ENCODE measurements at regions not wholly inside any gene's neighbourhood (a gene's known extent, or its start where the extent isn't known, plus 50 kb on each side); places are given as distances from the start of the nearest gene placed in this dataset.

DNA sequence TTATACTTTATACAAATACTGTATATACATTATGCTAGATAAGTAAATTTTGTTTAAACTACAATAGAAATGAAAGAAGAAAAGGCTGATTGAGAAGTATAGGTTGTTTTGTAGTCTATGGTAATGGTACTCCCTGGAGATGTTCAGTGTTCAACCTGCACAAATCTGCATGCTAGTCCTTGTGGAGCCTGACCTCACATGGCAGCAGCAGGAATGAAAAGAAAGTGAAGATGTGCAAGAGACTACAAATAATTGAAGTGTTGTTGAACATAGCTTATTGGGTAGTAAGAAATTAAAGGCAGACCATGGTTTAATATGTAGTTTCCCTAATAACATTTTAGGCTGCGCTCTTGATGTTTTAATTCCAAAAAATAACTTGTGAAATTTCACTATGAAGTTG lies 201.2 kb downstream of the TGFB2 start (continued):
- no peak for TF ChIP-seq ZBTB40 (IDR thresholded peaks at IDR 0.05; ENCODE audit: borderline replicate concordance)

DNA sequence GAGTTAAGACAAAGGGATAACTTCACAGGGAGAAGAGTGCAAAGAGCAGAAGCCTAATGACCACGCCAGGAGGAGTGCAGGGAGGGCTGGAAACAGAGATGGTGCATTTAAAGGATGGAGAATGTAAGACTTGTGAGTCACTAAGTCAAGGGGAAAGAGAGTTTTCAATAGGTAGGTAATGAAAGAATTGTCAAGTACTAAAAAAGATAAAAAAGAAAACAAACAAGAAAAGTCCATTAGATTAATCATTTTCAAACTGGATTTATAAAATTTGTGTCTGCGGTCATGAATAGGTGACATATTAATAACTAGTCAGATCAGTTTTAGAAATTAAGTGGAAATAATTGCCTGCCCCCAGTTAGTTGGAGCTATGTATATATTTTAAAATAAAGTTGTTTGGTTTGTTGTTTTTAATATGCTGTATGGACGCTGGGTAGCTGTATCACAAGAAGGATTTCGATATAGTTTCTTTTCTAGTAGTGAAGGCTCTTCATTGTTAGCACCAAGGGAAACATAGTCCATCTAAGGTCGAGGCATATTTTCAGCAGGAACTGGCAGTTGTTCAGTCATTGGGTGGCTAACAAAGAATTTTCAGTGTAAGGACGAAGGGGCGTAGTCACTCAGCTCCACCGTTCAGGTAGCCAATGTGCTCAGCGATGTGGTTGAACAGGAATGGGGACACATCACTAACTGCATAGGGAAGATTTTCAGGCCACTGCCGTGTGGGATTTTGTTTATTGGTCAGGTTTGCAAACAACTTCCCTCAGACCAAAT lies 203.0 kb downstream of the TGFB2 start:
- ChIA-PET RAD21 (ENCODE audit: unreplicated experiment) (no interaction called here), POLR2A (interaction anchor here (0.6 kb wide), 1 partner anchor 42 kb away, joined by 7 read pairs; no protein-coding TSS in a partner anchor), SMC1A (ENCODE audit: uncharacterized antibody, unreplicated experiment) (no interaction called here), CTCF (no interaction called here)
- in situ Hi-C loops (cut with MboI) = no loop called here
- no peak overlapping the region for H2AFZ ChIP-seq (ENCODE audit: control insufficient read depth, low read depth, low read length)
- no TSS peak for BruUV-seq (replicated peaks)
- H4K20me1 ChIP-seq (ENCODE audit: control insufficient read depth, insufficient read depth) = no peaks in the 10 kb centered on the region
- no peak overlapping the region for H3K4me3 ChIP-seq
- no peak overlapping the region for H3K9ac ChIP-seq (ENCODE audit: control insufficient read depth, insufficient read depth, low read length)
- H3K27me3 ChIP-seq (replicated peaks in 1 of 2; ENCODE audit: control insufficient read depth in 2 of 2, insufficient read depth in 2 of 2, low read length in 1 of 2) = no peaks in the 10 kb centered on the region
- DNase-seq (ENCODE audit: low read depth, low spot score) (no peak), FAIRE-seq (no peak), ATAC-seq (no peak)
- intact Hi-C loops (cut with micrococcal nuclease; ENCODE audit: unreplicated experiment) = no loop called here
- TF ChIP-seq NR2C2 (IDR thresholded peaks at IDR 0.05; ENCODE audit: borderline replicate concordance, control insufficient read depth, insufficient read length, low read depth) = no peak
- no peak for TF ChIP-seq BCL11A (IDR thresholded peaks at IDR 0.05; ENCODE audit: low read depth, low read length)
- no peak for TF ChIP-seq MYC (IDR thresholded peaks at IDR 0.05; ENCODE audit: insufficient read depth, insufficient read length, insufficient replicate concordance, low read length, severe bottlenecking)
- no peak for TF ChIP-seq FOS (IDR thresholded peaks at IDR 0.05; ENCODE audit: borderline replicate concordance, extremely low read depth, insufficient read length)
- no peaks in the 10 kb centered on the region for H3K9me3 ChIP-seq (replicated peaks; ENCODE audit: control insufficient read depth, insufficient read depth, low read length)
- H3K4me1 ChIP-seq (ENCODE audit: control insufficient read depth, insufficient read depth, low read length) = no peaks in the 10 kb centered on the region
- no peak overlapping the region for H3K4me2 ChIP-seq (ENCODE audit: control insufficient read depth, insufficient read depth)
- no peaks in the 10 kb centered on the region for H3K79me2 ChIP-seq (ENCODE audit: control insufficient read depth, insufficient read depth, low read length)
- no peaks in the 10 kb centered on the region for H3K36me3 ChIP-seq (ENCODE audit: control insufficient read depth in 2 of 2, insufficient read depth in 2 of 2, low read length in 1 of 2)
- WGBS (ENCODE audit: insufficient coverage, insufficient replicate concordance, low lambda C conversion rate, missing lambda C conversion rate) = 34% methylated on average over 9 of the region's 10 CpGs
- no peak overlapping the region for H3K27ac ChIP-seq (ENCODE audit: control insufficient read depth, insufficient read depth)

Measured in GM12878 (cell line).